ENCODE measurements at regions not wholly inside any gene's neighbourhood (a gene's known extent, or its start where the extent isn't known, plus 50 kb on each side); places are given as distances from the start of the nearest gene placed in this dataset.

GRCh38 chr10:8473205-8473604 is 418.7 kb downstream of the GATA3 start:
- Histone ChIP-seq H3K4me3 (no peak overlapping the region), H3K27ac (no peak overlapping the region), H3K4me2 (no peak overlapping the region), H3K4me1 (no peaks in the 10 kb centered on the region), H3K9me3 (peaks cover 4% of the 10 kb centered on the region; the same call in 2 of the 3 replicates)
- FAIRE-seq (peak; percentile 61), ATAC-seq (no peak), DNase-seq (ENCODE audit: low read depth in 1 of 2, low spot score in 1 of 2) (peak in 1 of 2 experiments; percentile 6)
- WGBS (ENCODE audit: missing lambda C conversion rate), result 79% methylated on average over 2 of the region's 2 CpGs
- ChIA-PET POLR2A (no interaction called here), CTCF (no interaction called here)
- TF ChIP-seq HEYL (CRISPR knock-in tag; IDR thresholded peaks at IDR 0.05) (no peak), CHD2 (IDR thresholded peaks at IDR 0.05; ENCODE audit: low read length, partially characterized antibody) (no peak), FOSB (CRISPR knock-in tag; IDR thresholded peaks at IDR 0.05) (no peak), KDM1A (IDR thresholded peaks at IDR 0.05; ENCODE audit: low read depth) (no peak), GATA3 (IDR thresholded peaks at IDR 0.05; ENCODE audit: borderline replicate concordance) (no peak), CBX8 (IDR thresholded peaks at IDR 0.05) (no peak), NFE2L2 (conservative IDR thresholded peaks at IDR 0.05; ENCODE audit: low read length) (no peak), CBX2 (IDR thresholded peaks at IDR 0.05; ENCODE audit: borderline replicate concordance, low read depth) (no peak), ZC3H11A (IDR thresholded peaks at IDR 0.05) (no peak), NPAS2 (CRISPR knock-in tag; IDR thresholded peaks at IDR 0.05; ENCODE audit: borderline replicate concordance) (no peak)
- TF ChIP-seq, protein P1, sequence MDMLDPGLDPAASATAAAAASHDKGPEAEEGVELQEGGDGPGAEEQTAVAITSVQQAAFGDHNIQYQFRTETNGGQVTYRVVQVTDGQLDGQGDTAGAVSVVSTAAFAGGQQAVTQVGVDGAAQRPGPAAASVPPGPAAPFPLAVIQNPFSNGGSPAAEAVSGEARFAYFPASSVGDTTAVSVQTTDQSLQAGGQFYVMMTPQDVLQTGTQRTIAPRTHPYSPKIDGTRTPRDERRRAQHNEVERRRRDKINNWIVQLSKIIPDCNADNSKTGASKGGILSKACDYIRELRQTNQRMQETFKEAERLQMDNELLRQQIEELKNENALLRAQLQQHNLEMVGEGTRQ (IDR thresholded peaks at IDR 0.05), result no peak
- TF ChIP-seq, protein P2, sequence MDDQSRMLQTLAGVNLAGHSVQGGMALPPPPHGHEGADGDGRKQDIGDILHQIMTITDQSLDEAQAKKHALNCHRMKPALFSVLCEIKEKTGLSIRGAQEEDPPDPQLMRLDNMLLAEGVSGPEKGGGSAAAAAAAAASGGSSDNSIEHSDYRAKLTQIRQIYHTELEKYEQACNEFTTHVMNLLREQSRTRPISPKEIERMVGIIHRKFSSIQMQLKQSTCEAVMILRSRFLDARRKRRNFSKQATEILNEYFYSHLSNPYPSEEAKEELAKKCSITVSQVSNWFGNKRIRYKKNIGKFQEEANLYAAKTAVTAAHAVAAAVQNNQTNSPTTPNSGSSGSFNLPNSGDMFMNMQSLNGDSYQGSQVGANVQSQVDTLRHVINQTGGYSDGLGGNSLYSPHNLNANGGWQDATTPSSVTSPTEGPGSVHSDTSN (IDR thresholded peaks at IDR 0.05), result no peak

DNA sequence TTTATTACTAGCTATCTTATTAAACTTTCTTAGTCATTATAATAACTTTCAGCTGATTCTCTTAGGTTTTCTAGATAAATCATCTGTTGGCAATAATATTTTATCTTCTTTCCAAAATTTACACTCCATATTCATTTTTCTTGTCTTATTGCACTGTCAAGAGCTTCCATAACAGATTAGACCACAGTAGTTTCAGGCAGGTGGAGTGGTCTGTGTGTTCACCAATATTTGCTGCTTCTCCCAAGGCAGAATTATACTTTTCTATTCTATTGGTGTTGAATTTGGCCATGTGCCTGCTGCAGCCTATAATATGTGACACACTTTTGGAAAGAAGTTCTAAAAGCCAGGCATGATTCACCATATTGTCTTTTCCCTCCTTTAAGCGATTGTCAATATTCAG is 422.8 kb downstream of the GATA3 start:
- WGBS (ENCODE audit: missing lambda C conversion rate), result 33% methylated on average over 1 of the region's 1 CpG
- TF ChIP-seq BHLHE40 (IDR thresholded peaks at IDR 0.05; ENCODE audit: low read depth, low read length), result no peak
- no peak for TF ChIP-seq MAFK (IDR thresholded peaks at IDR 0.05; ENCODE audit: partially characterized antibody)
- no peak for TF ChIP-seq HOXA7 (CRISPR knock-in tag; IDR thresholded peaks at IDR 0.05)
- TF ChIP-seq CBX8 (IDR thresholded peaks at IDR 0.05), result no peak
- TF ChIP-seq, protein P1 (IDR thresholded peaks at IDR 0.05), result no peak
- TF ChIP-seq, protein P3, sequence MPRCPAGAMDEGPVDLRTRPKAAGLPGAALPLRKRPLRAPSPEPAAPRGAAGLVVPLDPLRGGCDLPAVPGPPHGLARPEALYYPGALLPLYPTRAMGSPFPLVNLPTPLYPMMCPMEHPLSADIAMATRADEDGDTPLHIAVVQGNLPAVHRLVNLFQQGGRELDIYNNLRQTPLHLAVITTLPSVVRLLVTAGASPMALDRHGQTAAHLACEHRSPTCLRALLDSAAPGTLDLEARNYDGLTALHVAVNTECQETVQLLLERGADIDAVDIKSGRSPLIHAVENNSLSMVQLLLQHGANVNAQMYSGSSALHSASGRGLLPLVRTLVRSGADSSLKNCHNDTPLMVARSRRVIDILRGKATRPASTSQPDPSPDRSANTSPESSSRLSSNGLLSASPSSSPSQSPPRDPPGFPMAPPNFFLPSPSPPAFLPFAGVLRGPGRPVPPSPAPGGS (IDR thresholded peaks at IDR 0.05), result no peak
- TF ChIP-seq GATA3 (IDR thresholded peaks at IDR 0.05; ENCODE audit: borderline replicate concordance), result no peak
- TF ChIP-seq NPAS2 (CRISPR knock-in tag; IDR thresholded peaks at IDR 0.05; ENCODE audit: borderline replicate concordance), result no peak
- no peak for TF ChIP-seq HOXB13 (CRISPR knock-in tag; IDR thresholded peaks at IDR 0.05; ENCODE audit: low read depth)
- TF ChIP-seq HMGXB4 (CRISPR knock-in tag; IDR thresholded peaks at IDR 0.05; ENCODE audit: borderline replicate concordance), result no peak
- no peak for TF ChIP-seq RNF2 (IDR thresholded peaks at IDR 0.05; ENCODE audit: borderline replicate concordance, low read depth)
- TF ChIP-seq FOSL2 (IDR thresholded peaks at IDR 0.05), result no peak
- no peak for TF ChIP-seq FOSL2 (CRISPR knock-in tag; IDR thresholded peaks at IDR 0.05)
- no peak for TF ChIP-seq MYC (IDR thresholded peaks at IDR 0.05; ENCODE audit: borderline replicate concordance, low read length)
- TF ChIP-seq NFE2L2 (conservative IDR thresholded peaks at IDR 0.05; ENCODE audit: low read length), result no peak
- TF ChIP-seq, protein P4, sequence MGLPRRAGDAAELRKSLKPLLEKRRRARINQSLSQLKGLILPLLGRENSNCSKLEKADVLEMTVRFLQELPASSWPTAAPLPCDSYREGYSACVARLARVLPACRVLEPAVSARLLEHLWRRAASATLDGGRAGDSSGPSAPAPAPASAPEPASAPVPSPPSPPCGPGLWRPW (IDR thresholded peaks at IDR 0.05), result no peak
- no peak for TF ChIP-seq MAX (IDR thresholded peaks at IDR 0.05)
- TF ChIP-seq PHF8 (IDR thresholded peaks at IDR 0.05; ENCODE audit: borderline replicate concordance, low read depth), result no peak
- FAIRE-seq (no peak), ATAC-seq (no peak), DNase-seq (ENCODE audit: low read depth in 1 of 2, low spot score in 1 of 2) (no peak)
- POLR2A ChIA-PET, result no interaction called here
- Histone ChIP-seq H3K27ac (no peak overlapping the region), H3K4me3 (no peak overlapping the region), H3K9me3 (peaks cover 4% of the 10 kb centered on the region; the same call in 2 of the 3 replicates), H3K4me2 (no peak overlapping the region), H3K4me1 (no peaks in the 10 kb centered on the region)
- CTCF ChIA-PET, result interaction anchor here (0.5 kb wide), 1 partner anchor 396 kb away, joined by 4 read pairs; no protein-coding TSS in a partner anchor
